HG02588 (cell line): ENCODE measurements at regions not wholly inside any gene's neighbourhood (a gene's known extent, or its start where the extent isn't known, plus 50 kb on each side); places are given as distances from the start of the nearest gene placed in this dataset.
"Not testable (repeated sequence)": the region's sequence is repeated elsewhere in the genome, so short reads cannot be mapped to it uniquely, and the experiment has no call there.

Experiments used
- ATAC-seq: cut with Tn5 transposase; IDR thresholded peaks from one replicate; pipeline ENCODE4 v1.9.1; 2021; ENCODE audit warnings: mild to moderate bottlenecking, moderate library complexity; ENCODE audit not compliant: unreplicated experiment

- ATAC-seq = no peak
These were observed 484.7 kb downstream of the DACH1 start for GRCh38 chr13:71382285-71382684.

GRCh38 chr13:71380191-71380590 is 486.8 kb downstream of the DACH1 start:
- ATAC-seq = no peak

GRCh38 chr13:71378961-71379905 is 487.8 kb downstream of the DACH1 start:
- ATAC-seq = no peak

- ATAC-seq = no peak
These were observed 492.4 kb downstream of the DACH1 start for GRCh38 chr13:71374471-71375049.

GRCh38 chr13:71368336-71368735 is 498.7 kb downstream of the DACH1 start:
- ATAC-seq = no peak

GRCh38 chr13:71360041-71360440 is 507.0 kb downstream of the DACH1 start:
- no peak for ATAC-seq

GRCh38 chr13:71359641-71360040 is 507.4 kb downstream of the DACH1 start:
- ATAC-seq = no peak

GRCh38 chr13:71358218-71358617 is 508.8 kb downstream of the DACH1 start:
- ATAC-seq = no peak

GRCh38 chr13:71355010-71355409 is 512.0 kb downstream of the DACH1 start:
- ATAC-seq = no peak

GRCh38 chr13:71350886-71351285 is 516.1 kb downstream of the DACH1 start:
- no peak for ATAC-seq

- ATAC-seq = not testable (repeated sequence)
These were observed 521.1 kb downstream of the DACH1 start for GRCh38 chr13:71345856-71346255.

GRCh38 chr13:71339736-71340135 is 527.3 kb downstream of the DACH1 start:
- no peak for ATAC-seq

GRCh38 chr13:71339005-71339404 is 528.0 kb downstream of the DACH1 start:
- no peak for ATAC-seq

GRCh38 chr13:71338070-71338469 is 528.9 kb downstream of the DACH1 start:
- ATAC-seq = no peak

- no peak for ATAC-seq
These were observed 539.7 kb downstream of the DACH1 start for GRCh38 chr13:71327266-71327665.

GRCh38 chr13:71325556-71325955 is 541.4 kb downstream of the DACH1 start:
- ATAC-seq = no peak

GRCh38 chr13:71323266-71323665 is 543.7 kb downstream of the DACH1 start:
- no peak for ATAC-seq

- no peak for ATAC-seq
These were observed 546.6 kb downstream of the DACH1 start for GRCh38 chr13:71320452-71320851.

GRCh38 chr13:71316792-71317363 is 550.1 kb downstream of the DACH1 start:
- no peak for ATAC-seq

GRCh38 chr13:71312923-71313322 is 554.1 kb downstream of the DACH1 start:
- ATAC-seq = no peak

GRCh38 chr13:71309905-71310304 is 557.1 kb downstream of the DACH1 start:
- ATAC-seq = no peak

- no peak for ATAC-seq
These were observed 560.2 kb downstream of the DACH1 start for GRCh38 chr13:71306821-71307220.
